Endothelial cell of umbilical vein (primary cell): ENCODE measurements at regions not wholly inside any gene's neighbourhood (a gene's known extent, or its start where the extent isn't known, plus 50 kb on each side); places are given as distances from the start of the nearest gene placed in this dataset.

Experiments
- BruUV-seq: library from RNA; stranded (reverse); fragments of 400-500 nt; replicated peaks from 2 replicates; lab custom pipeline; 2021; lab: Mats Ljungman, UMichigan
- CTCF ChIA-PET: fragments of 300-600, 350-600 bp; sonication (Branson Sonifier 250); formaldehyde crosslinking; loops from one replicate; lab custom pipeline; 2021; ENCODE audit warnings: antibody characterized with exemption, inconsistent platforms; lab: Charles Lee
- POLR2A ChIA-PET: fragments of 300-600, 350-600 bp; sonication (Branson Sonifier 250); formaldehyde crosslinking; loops from one replicate; lab custom pipeline; 2021; ENCODE audit warnings: antibody characterized with exemption, inconsistent platforms; lab: Charles Lee
- DNase-seq: peaks from one replicate; pipeline ENCODE4 v3.0.0-alpha.2; 2011; ENCODE audit warnings: low read depth, low spot score
- FAIRE-seq: peaks from 2 replicates; lab custom pipeline; 2011; peaks lifted over from hg19 to GRCh38; lab: Jason Lieb, UNC
- H2AFZ ChIP-seq: 2 replicates; pipeline ENCODE4 v1.6.0; 2012; ENCODE audit warnings: low read depth, low read length, control low read depth, inconsistent platforms
- H3K27ac ChIP-seq: 2 replicates; pipeline ENCODE4 v1.5.1; 2011; ENCODE audit warnings: low read depth, mild to moderate bottlenecking, control low read depth, low read length, moderate library complexity; ENCODE audit not compliant: insufficient read depth
- H3K27me3 ChIP-seq, 2 experiments: 2 replicates each; pipeline versions ENCODE4 v1.6.0 to v1.6.1; 2011; ENCODE audit warnings: low read length in 2 of 2, mixed read lengths in 1 of 2; ENCODE audit not compliant: control insufficient read depth in 2 of 2, insufficient read depth in 2 of 2
- H3K36me3 ChIP-seq, 2 experiments: 2 replicates in 1 of 2; 3 replicates in 1 of 2; pipeline ENCODE4 v1.5.1; 2011; ENCODE audit warnings: low read length in 2 of 2, mild to moderate bottlenecking in 1 of 2, moderate library complexity in 1 of 2; ENCODE audit not compliant: control insufficient read depth in 2 of 2, insufficient read depth in 2 of 2; ENCODE audit errors: extremely low read depth in 1 of 2
- H3K4me1 ChIP-seq: 3 replicates; pipeline ENCODE4 v1.5.1; 2011; ENCODE audit warnings: mild to moderate bottlenecking, low read length; ENCODE audit not compliant: control insufficient read depth, insufficient read depth; ENCODE audit errors: extremely low read depth
- H3K4me2 ChIP-seq: 2 replicates; pipeline ENCODE4 v1.6.1; 2011; ENCODE audit warnings: low read length, control low read depth, mixed read lengths; ENCODE audit not compliant: insufficient read depth
- H3K4me3 ChIP-seq, 3 experiments: fragments of 200-600 bp in 1 of 3; sonication (generic), shearing (Covaris generic) in 1 of 3; replicated peaks in 1 of 3; 2 replicates each; pipeline ENCODE4 v1.5.1; 2011 to 2016; ENCODE audit warnings: control low read depth in 3 of 3, low read length in 3 of 3, mild to moderate bottlenecking in 2 of 3, inconsistent platforms in 1 of 3, low read depth in 1 of 3, moderate library complexity in 1 of 3; ENCODE audit not compliant: insufficient read depth in 1 of 3
- H3K79me2 ChIP-seq: 2 replicates; pipeline ENCODE4 v1.6.0; 2012; ENCODE audit warnings: low read length, inconsistent platforms; ENCODE audit not compliant: control insufficient read depth, insufficient read depth
- H3K9ac ChIP-seq: replicated peaks from 2 replicates; pipeline ENCODE3; 2011; ENCODE audit warnings: low read length, control low read depth; ENCODE audit not compliant: insufficient read depth; ENCODE audit errors: extremely low read depth
- H3K9me1 ChIP-seq: replicated peaks from 3 replicates; pipeline ENCODE4 v1.6.0; 2011; ENCODE audit warnings: mild to moderate bottlenecking, low read length; ENCODE audit not compliant: control insufficient read depth, insufficient read depth; ENCODE audit errors: extremely low read depth
- H3K9me3 ChIP-seq: replicated peaks from 2 replicates; pipeline ENCODE4 v1.5.1; 2012; ENCODE audit warnings: low read length, inconsistent platforms; ENCODE audit not compliant: control insufficient read depth, insufficient read depth
- H4K20me1 ChIP-seq: replicated peaks from 2 replicates; pipeline ENCODE3; 2011; ENCODE audit warnings: mild to moderate bottlenecking, low read length; ENCODE audit not compliant: control insufficient read depth, insufficient read depth; ENCODE audit errors: extremely low read depth
- CTCF ChIP-seq, 2 donors: IDR thresholded peaks; 1 replicate in 1 of 2; 2 replicates in 1 of 2; pipeline ENCODE4 v1.5.1; 2011; ENCODE audit warnings: low read length in 2 of 2, mild to moderate bottlenecking in 2 of 2, moderate library complexity in 2 of 2, control low read depth in 1 of 2, inconsistent platforms in 1 of 2, low read depth in 1 of 2; ENCODE audit not compliant: insufficient read depth in 1 of 2; ENCODE audit errors: extremely low read depth in 1 of 2
- FOS ChIP-seq: IDR thresholded peaks from 2 replicates; pipeline ENCODE4 v1.6.1; 2011; ENCODE audit warnings: mild to moderate bottlenecking, low read length, moderate library complexity, borderline replicate concordance; ENCODE audit not compliant: insufficient read depth
- GATA2 ChIP-seq: IDR thresholded peaks from 2 replicates; pipeline ENCODE4 v1.7.0; 2011; ENCODE audit warnings: low read depth, mild to moderate bottlenecking, moderate library complexity, mixed read lengths, low read length; ENCODE audit not compliant: insufficient read length, insufficient read depth
- JUN ChIP-seq: IDR thresholded peaks from 2 replicates; pipeline ENCODE4 v1.6.1; 2011; ENCODE audit warnings: borderline replicate concordance, low read depth; ENCODE audit not compliant: insufficient read length, insufficient read depth
- MYC ChIP-seq: IDR thresholded peaks from one replicate; pipeline ENCODE4 v1.6.1; 2011; ENCODE audit warnings: mild to moderate bottlenecking, low read depth, low read length
- POLR2AphosphoS5 ChIP-seq: IDR thresholded peaks from 2 replicates; pipeline ENCODE4 v1.6.1; 2012; ENCODE audit warnings: low read depth, mild to moderate bottlenecking, control low read depth, low read length, moderate library complexity; ENCODE audit not compliant: insufficient read depth
- dilution Hi-C: fragments of 300-500 bp; cut with MboI; formaldehyde crosslinking; loops from one replicate; pipeline ENCODE4 v1.15.0; 2019; ENCODE audit warnings: low sequenced_read_pairs; ENCODE audit not compliant: extremely low pct_ligation_motif_present
- intact Hi-C: fragments of 100-400 bp; cut with micrococcal nuclease; formaldehyde crosslinking; loops from one replicate; pipeline ENCODE4 v1.10.0; 2022

- H3K36me3 ChIP-seq: no peaks in the 10 kb centered on the region
- TF ChIP-seq POLR2AphosphoS5: no peak
- no peak for TF ChIP-seq GATA2
- no peak for TF ChIP-seq JUN
- TF ChIP-seq CTCF (IDR thresholded peaks at IDR 0.05; ENCODE audit: extremely low read depth in 1 of 2, insufficient read depth in 1 of 2, low read depth in 1 of 2, low read length in 2 of 2): no peak
- no peak for TF ChIP-seq FOS
- TF ChIP-seq MYC: no peak
- CTCF ChIA-PET: no interaction called here
- dilution Hi-C loops (no loop called here), intact Hi-C loops (no loop called here)
- H3K4me2 ChIP-seq: no peak overlapping the region
- FAIRE-seq: no peak
- H3K27me3 ChIP-seq: no peaks in the 10 kb centered on the region
- H3K4me1 ChIP-seq: no peaks in the 10 kb centered on the region
- H2AFZ ChIP-seq: no peak overlapping the region
- no peaks in the 10 kb centered on the region for H3K79me2 ChIP-seq
- H4K20me1 ChIP-seq: no peaks in the 10 kb centered on the region
- BruUV-seq: no TSS peak
- no peak overlapping the region for H3K27ac ChIP-seq
- no peak overlapping the region for H3K4me3 ChIP-seq
- POLR2A ChIA-PET: no interaction called here
- no peak for DNase-seq
- no peak overlapping the region for H3K9ac ChIP-seq
- peaks cover 3% of the 10 kb centered on the region for H3K9me3 ChIP-seq
- H3K9me1 ChIP-seq: no peaks in the 10 kb centered on the region
Measured at GRCh38 chr7:153407291-153408046, 644.7 kb upstream of the DPP6 start.
